HG02588 (cell line): ENCODE measurements at regions not wholly inside any gene's neighbourhood (a gene's known extent, or its start where the extent isn't known, plus 50 kb on each side); places are given as distances from the start of the nearest gene placed in this dataset.
"Not testable (repeated sequence)": the region's sequence is repeated elsewhere in the genome, so short reads cannot be mapped to it uniquely, and the experiment has no call there.

Experiments
- ATAC-seq: cut with Tn5 transposase; IDR thresholded peaks from one replicate; pipeline ENCODE4 v1.9.1; 2021; ENCODE audit warnings: mild to moderate bottlenecking, moderate library complexity; ENCODE audit not compliant: unreplicated experiment

- no peak for ATAC-seq
These were observed 828.9 kb upstream of the NXPH2 start for GRCh38 chr2:139609109-139609508.

GRCh38 chr2:139605668-139606067 is 825.5 kb upstream of the NXPH2 start:
- no peak for ATAC-seq

DNA sequence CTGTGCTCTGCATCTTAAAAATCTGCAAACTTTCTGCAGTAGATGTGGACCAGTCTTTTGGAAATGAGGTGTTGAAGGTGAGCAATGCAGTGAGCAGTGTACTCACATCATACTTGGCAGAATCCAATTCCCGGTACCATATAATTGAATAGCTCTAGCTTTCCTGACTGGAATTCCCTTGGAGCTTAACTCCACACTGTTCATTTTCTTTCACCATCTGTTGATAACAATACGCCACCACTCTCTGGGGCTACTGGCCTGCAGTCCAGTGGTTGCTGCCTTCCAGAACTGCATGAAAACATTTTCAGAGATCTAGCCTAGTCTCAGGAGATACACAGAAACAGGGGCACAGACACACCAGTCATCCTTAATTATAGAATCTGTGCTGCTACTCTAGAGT is 820.0 kb upstream of the NXPH2 start:
- ATAC-seq = no peak

DNA sequence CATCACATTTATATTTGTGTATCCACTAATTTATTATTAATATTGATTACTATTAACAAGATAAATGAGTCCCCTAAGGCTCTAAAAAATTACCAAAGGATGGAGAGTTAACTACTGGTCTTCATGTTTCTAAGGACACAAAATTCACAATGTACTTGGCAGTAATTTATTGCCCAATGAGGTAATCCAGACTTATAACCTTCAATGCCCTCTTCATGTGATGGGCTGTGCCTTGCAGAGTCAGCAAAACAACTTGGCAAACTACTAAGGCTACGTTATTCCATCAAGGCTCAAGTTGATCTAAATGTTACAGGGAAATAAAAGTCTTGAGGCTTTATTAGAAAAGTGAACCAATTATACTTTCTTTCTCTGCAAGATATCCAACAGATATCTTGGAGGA is 804.9 kb upstream of the NXPH2 start:
- no peak for ATAC-seq

DNA sequence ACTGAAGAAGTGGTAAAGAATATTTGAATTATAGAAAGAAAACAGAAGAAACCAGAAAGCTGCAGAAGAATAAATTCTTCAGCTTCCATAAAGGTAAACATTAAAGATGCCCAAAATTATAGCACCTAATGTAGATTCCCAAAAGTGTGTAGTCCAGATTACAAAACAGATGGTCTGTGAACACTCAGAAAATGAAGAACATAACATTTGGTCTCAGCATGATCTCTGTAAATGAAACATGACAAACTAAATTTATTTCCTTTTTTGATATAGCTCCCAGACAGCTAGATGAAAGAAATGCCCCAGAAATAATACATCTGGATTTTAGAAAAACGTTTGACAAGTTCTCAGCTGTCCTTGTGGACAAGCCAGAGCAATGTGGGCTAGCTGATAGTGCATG is 794.2 kb upstream of the NXPH2 start:
- ATAC-seq = no peak

GRCh38 chr2:139556789-139557188 is 776.6 kb upstream of the NXPH2 start:
- no peak for ATAC-seq

DNA sequence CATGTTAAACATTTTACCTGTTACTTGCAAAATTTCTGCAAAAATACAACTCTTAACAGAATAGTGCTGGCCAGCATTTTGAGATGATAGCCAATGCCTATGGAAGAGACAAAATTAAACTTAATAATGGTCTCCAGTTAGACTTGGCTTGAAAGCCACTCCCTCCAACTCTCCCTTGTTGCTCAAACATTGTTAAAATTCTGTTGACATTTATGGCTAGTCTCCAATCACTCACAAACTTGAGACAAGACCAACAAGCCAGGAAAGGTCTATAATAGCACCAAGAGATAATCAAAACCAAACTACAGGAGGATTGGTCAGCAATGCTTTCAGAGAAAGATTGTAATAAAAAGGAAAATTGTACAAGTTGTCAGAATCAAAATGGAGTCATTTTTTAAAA is 770.7 kb upstream of the NXPH2 start:
- ATAC-seq = no peak

DNA sequence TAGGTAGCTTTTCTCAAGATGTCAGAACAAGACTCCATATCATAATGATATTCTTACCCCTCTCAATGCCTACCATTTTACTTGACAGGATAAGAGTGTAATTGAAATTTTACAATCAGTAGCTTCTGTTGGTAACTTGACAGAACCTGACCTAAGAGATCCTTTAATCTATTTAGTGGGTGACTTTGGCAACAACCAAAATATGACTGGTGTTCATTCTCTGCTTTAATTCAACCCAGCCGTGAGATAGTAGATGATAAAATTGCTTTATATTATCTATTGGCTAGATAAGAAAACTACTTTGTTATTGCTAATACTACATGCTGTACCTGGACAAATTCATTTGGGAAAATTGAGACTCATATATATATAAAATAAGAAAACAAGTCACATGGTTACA is 770.2 kb upstream of the NXPH2 start:
- no peak for ATAC-seq

GRCh38 chr2:139544186-139544851 is 764.1 kb upstream of the NXPH2 start:
- no peak for ATAC-seq

- ATAC-seq = not testable (repeated sequence)
These were observed 758.3 kb upstream of the NXPH2 start for GRCh38 chr2:139538332-139539020.

DNA sequence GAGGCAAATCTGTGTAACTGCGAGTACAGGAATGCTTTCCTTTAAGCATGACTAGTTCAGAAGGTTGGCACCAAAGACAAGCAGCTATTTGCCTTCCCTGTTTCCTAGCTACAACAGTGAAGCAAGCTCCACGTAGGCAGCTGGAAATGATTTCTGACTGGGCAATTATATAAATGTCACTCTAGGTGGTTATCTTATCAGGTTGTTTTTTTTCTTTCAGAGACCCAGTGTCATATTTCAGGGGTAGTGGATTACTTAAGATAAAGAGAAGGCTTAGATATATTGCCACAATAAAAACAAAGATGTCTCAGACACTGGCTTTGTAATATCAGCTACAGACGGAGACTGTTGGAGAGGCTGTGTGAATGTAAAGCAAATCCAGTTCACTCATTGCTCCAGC is 748.9 kb upstream of the NXPH2 start:
- no peak for ATAC-seq

- no peak for ATAC-seq
These were observed 746.6 kb upstream of the NXPH2 start for GRCh38 chr2:139526781-139527180.

DNA sequence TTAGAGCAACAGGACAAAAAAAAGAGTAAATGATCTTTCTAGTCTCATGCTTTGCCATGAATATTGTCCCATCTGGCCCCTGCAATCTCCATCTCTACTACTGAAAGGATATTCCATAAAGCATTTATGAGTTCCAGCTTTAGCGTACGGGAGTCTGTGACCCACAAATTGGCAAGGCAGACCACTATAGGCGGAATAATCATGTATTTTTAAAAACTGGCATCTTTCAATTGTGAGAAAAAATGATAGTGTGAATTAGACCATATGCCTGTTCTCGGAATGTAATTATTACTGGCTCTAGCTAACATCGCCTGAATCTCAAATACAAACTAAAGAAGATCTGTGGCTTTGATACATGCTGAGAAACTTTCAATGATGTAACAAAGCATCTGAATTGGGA is 738.1 kb upstream of the NXPH2 start:
- ATAC-seq = no peak

DNA sequence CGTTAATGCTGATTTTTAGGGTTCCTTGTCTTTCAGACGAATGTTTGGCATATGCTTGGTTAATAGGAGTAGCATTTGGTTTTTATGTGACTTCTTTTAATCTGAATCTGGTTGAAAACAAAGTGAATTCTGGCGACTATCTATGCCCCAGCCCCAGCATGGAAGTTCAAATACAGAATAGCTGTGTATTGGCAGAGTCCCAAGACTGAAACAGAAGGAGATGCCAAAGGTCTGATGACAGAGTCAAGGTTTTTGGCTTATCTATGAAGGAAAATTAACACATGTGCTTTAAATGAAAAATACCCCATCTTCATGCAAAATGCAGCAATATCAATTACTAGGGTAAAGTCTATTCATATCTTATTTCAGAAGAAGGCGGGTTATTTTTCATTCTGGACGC is 734.8 kb upstream of the NXPH2 start:
- ATAC-seq = no peak

- no peak for ATAC-seq
These were observed 715.7 kb upstream of the NXPH2 start for GRCh38 chr2:139495851-139496250.

GRCh38 chr2:139492131-139492680 is 712.0 kb upstream of the NXPH2 start:
- no peak for ATAC-seq

- ATAC-seq = no peak
These were observed 700.0 kb upstream of the NXPH2 start for GRCh38 chr2:139480161-139480650.

GRCh38 chr2:139478165-139478914 is 698.1 kb upstream of the NXPH2 start:
- ATAC-seq = no peak

GRCh38 chr2:139477618-139478017 is 697.4 kb upstream of the NXPH2 start:
- ATAC-seq = no peak

GRCh38 chr2:139469985-139470384 is 689.8 kb upstream of the NXPH2 start:
- no peak for ATAC-seq

DNA sequence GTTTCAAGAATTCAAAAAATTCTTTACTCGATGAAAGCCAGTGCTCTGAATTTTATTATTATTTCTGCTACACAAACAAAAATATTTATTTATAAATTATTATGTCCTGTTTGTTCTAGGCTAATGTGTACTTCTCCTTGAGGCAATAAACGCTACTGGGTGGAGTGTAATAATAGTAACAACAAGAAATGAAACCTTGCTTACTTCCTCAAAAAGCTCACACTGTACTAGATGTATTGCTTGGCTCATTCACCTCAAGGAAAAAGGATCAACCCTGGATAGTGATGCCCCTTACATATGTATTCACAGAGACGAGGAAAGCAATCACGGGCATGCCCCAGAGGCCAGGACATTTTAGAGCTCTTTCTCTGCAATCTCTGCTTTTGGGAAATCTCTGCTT is 685.6 kb upstream of the NXPH2 start:
- no peak for ATAC-seq

GRCh38 chr2:139457873-139458272 is 677.7 kb upstream of the NXPH2 start:
- no peak for ATAC-seq
